Thoracic aorta (tissue), 2 donors: ENCODE measurements at regions not wholly inside any gene's neighbourhood (a gene's known extent, or its start where the extent isn't known, plus 50 kb on each side); places are given as distances from the start of the nearest gene placed in this dataset.

Source experiments
- ATAC-seq: fragments of 150-250 bp; one replicate; pipeline ENCODE4 v1.8.0; 2017; ENCODE audit warnings: low read depth; ENCODE audit not compliant: insufficient number of reproducible peaks, low FRiP score
- DNase-seq: peaks from one replicate; pipeline ENCODE4 v3.0.0-alpha.2; 2020; ENCODE audit warnings: low spot score
- H3K27ac ChIP-seq, 2 donors: fragments of 200-600 bp; sonication (generic); 1 replicate in 1 of 2; 2 replicates in 1 of 2; pipeline ENCODE4 v1.5.1; 2016; ENCODE audit warnings: mild to moderate bottlenecking in 2 of 2, moderate library complexity in 2 of 2
- H3K27me3 ChIP-seq: fragments of 200-600 bp; sonication (generic); replicated peaks from 2 replicates; pipeline ENCODE4 v1.6.0; 2016; ENCODE audit warnings: mild to moderate bottlenecking; ENCODE audit not compliant: insufficient read depth
- H3K36me3 ChIP-seq: fragments of 200-600 bp; sonication (generic); one replicate; pipeline ENCODE4 v1.5.1; 2016
- H3K4me1 ChIP-seq, 2 donors: fragments of 200-600 bp; sonication (generic); 1 replicate in 1 of 2; 2 replicates in 1 of 2; pipeline versions ENCODE4 v1.5.1 to v1.6.0; 2016; ENCODE audit warnings: low read depth in 2 of 2, mild to moderate bottlenecking in 1 of 2; ENCODE audit not compliant: control insufficient read depth in 1 of 2
- H3K4me3 ChIP-seq: fragments of 200-600 bp; sonication (generic); 2 replicates; pipeline ENCODE4 v1.5.1; 2016; ENCODE audit warnings: mild to moderate bottlenecking
- H3K9me3 ChIP-seq: fragments of 200-600 bp; sonication (generic); 2 replicates; pipeline ENCODE4 v1.5.1; 2016
- TF ChIP-seq, protein P1 (sequence below): fragments of 200-600 bp; sonication (generic); IDR thresholded peaks from one replicate; pipeline ENCODE4 v1.5.1; 2019; ENCODE audit warnings: antibody characterized with exemption

- Histone ChIP-seq H3K27me3 (no peaks in the 10 kb centered on the region), H3K4me3 (no peak overlapping the region), H3K36me3 (no peaks in the 10 kb centered on the region), H3K9me3 (no peaks in the 10 kb centered on the region), H3K27ac (no peak overlapping the region), H3K4me1 (no peaks in the 10 kb centered on the region)
- DNase-seq, result no peak
- TF ChIP-seq, protein P1, sequence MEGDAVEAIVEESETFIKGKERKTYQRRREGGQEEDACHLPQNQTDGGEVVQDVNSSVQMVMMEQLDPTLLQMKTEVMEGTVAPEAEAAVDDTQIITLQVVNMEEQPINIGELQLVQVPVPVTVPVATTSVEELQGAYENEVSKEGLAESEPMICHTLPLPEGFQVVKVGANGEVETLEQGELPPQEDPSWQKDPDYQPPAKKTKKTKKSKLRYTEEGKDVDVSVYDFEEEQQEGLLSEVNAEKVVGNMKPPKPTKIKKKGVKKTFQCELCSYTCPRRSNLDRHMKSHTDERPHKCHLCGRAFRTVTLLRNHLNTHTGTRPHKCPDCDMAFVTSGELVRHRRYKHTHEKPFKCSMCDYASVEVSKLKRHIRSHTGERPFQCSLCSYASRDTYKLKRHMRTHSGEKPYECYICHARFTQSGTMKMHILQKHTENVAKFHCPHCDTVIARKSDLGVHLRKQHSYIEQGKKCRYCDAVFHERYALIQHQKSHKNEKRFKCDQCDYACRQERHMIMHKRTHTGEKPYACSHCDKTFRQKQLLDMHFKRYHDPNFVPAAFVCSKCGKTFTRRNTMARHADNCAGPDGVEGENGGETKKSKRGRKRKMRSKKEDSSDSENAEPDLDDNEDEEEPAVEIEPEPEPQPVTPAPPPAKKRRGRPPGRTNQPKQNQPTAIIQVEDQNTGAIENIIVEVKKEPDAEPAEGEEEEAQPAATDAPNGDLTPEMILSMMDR, result no peak
- no peak for ATAC-seq
These were observed 463.6 kb upstream of the MIS18BP1 start for GRCh38 chr14:45716572-45716971.

DNA sequence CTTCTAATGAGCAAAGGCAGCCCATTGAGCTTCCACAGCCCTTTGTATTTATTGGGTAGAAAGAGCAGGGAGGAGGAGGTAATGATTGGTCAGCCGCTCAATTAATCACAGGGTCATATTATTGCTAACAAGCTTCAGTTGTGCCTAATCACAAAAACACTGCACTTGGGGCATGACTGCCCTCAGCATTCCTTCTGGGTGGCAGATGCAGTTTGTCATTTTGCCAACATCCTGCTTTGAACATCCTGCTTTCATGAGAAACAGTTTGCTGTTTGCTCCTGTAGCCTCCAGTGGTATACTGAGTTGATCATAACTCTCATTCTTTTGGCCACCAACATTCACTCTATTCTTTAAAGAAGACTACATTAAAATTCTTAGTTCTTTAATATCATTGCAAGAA lies 462.9 kb upstream of the MIS18BP1 start:
- DNase-seq (no peak), ATAC-seq (no peak)
- Histone ChIP-seq H3K4me3 (no peak overlapping the region), H3K4me1 (no peaks in the 10 kb centered on the region), H3K27me3 (no peaks in the 10 kb centered on the region), H3K36me3 (no peaks in the 10 kb centered on the region), H3K27ac (no peak overlapping the region), H3K9me3 (no peaks in the 10 kb centered on the region)
- TF ChIP-seq, protein P1, result no peak

- ATAC-seq (no peak), DNase-seq (no peak)
- Histone ChIP-seq H3K9me3 (no peaks in the 10 kb centered on the region), H3K4me3 (no peak overlapping the region), H3K27ac (no peak overlapping the region), H3K36me3 (no peaks in the 10 kb centered on the region), H3K27me3 (no peaks in the 10 kb centered on the region), H3K4me1 (no peaks in the 10 kb centered on the region)
- TF ChIP-seq, protein P1, result no peak
These were observed 456.5 kb upstream of the MIS18BP1 start for GRCh38 chr14:45709541-45709940.

- ATAC-seq, result no peak
- H3K27me3 ChIP-seq, result no peaks in the 10 kb centered on the region
- H3K36me3 ChIP-seq, result no peaks in the 10 kb centered on the region
- no peaks in the 10 kb centered on the region for H3K9me3 ChIP-seq
- DNase-seq, result no peak
- TF ChIP-seq, protein P1, result no peak
- no peaks in the 10 kb centered on the region for H3K4me1 ChIP-seq
- H3K4me3 ChIP-seq, result no peak overlapping the region
- no peak overlapping the region for H3K27ac ChIP-seq
These were observed 453.0 kb upstream of the MIS18BP1 start for GRCh38 chr14:45705940-45706534.

DNA sequence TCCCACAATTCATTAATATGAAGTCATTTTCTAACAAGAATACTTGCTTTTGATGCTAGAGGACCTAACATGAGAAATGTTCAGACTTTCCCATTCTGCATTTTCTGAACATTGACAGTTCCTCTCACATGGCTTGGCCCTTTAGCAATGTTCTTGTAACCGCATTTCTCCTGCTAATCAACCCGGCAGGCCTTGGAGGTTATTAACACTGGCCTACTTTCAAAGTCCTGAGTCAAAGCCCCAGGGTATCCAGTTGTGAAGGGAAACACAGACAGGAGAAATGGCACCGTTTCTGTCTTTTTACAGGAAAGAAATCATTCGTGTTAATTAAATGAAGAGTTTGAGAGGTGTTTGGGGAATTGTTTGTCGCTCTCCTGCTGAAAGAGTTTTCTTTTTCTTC lies 446.5 kb upstream of the MIS18BP1 start:
- Histone ChIP-seq H3K9me3 (no peaks in the 10 kb centered on the region), H3K4me1 (no peaks in the 10 kb centered on the region), H3K4me3 (no peak overlapping the region), H3K27me3 (no peaks in the 10 kb centered on the region), H3K36me3 (no peaks in the 10 kb centered on the region), H3K27ac (no peak overlapping the region)
- TF ChIP-seq, protein P1, result no peak
- ATAC-seq (no peak), DNase-seq (no peak)
